ENCODE measurements at regions not wholly inside any gene's neighbourhood (a gene's known extent, or its start where the extent isn't known, plus 50 kb on each side); places are given as distances from the start of the nearest gene placed in this dataset.

GRCh38 chr1:239655023-239655422, 268.7 kb downstream of the CHRM3 start:
- Mint-ChIP-seq H3K36me3 (ENCODE audit: low read depth) (no peaks in the 10 kb centered on the region), H3K4me1 (ENCODE audit: low read depth) (no peaks in the 10 kb centered on the region), H3K27me3 (ENCODE audit: low read depth) (no peaks in the 10 kb centered on the region), H3K4me3 (no peak overlapping the region), H3K9me3 (ENCODE audit: insufficient read depth) (no peaks in the 10 kb centered on the region), H3K27ac (no peak overlapping the region)
- ChIA-PET CTCF (no interaction called here), POLR2A (no interaction called here)
- DNase-seq: no peak
- no peak for ATAC-seq

GRCh38 chr1:239657291-239657690, 270.9 kb downstream of the CHRM3 start:
- Mint-ChIP-seq H3K27me3 (ENCODE audit: low read depth) (no peaks in the 10 kb centered on the region), H3K36me3 (ENCODE audit: low read depth) (no peaks in the 10 kb centered on the region), H3K27ac (no peak overlapping the region), H3K4me3 (no peak overlapping the region), H3K4me1 (ENCODE audit: low read depth) (no peaks in the 10 kb centered on the region), H3K9me3 (ENCODE audit: insufficient read depth) (no peaks in the 10 kb centered on the region)
- POLR2A ChIA-PET: no interaction called here
- ATAC-seq (no peak), DNase-seq (no peak)
- CTCF ChIA-PET: no interaction called here

GRCh38 chr1:239662950-239663349, 276.6 kb downstream of the CHRM3 start:
- Mint-ChIP-seq H3K4me3 (no peak overlapping the region), H3K9me3 (ENCODE audit: insufficient read depth) (no peaks in the 10 kb centered on the region), H3K36me3 (ENCODE audit: low read depth) (no peaks in the 10 kb centered on the region), H3K27me3 (ENCODE audit: low read depth) (peaks cover 2% of the 10 kb centered on the region), H3K27ac (no peak overlapping the region), H3K4me1 (ENCODE audit: low read depth) (no peaks in the 10 kb centered on the region)
- no peak for ATAC-seq
- ChIA-PET CTCF (no interaction called here), POLR2A (interaction anchor here (1.0 kb wide), 1 partner anchor 9 kb away, joined by 3 read pairs; no protein-coding TSS in a partner anchor)
- DNase-seq: no peak

GRCh38 chr1:239672256-239672655, 285.9 kb downstream of the CHRM3 start:
- CTCF ChIA-PET: interaction anchor here (0.7 kb wide), 1 partner anchor 64 kb away, joined by 3 read pairs; no protein-coding TSS in a partner anchor

GRCh38 chr1:239675735-239676134, 289.4 kb downstream of the CHRM3 start:
- H3K4me1 Mint-ChIP-seq (ENCODE audit: low read depth): no peaks in the 10 kb centered on the region
- POLR2A ChIA-PET: no interaction called here
- ATAC-seq: no peak
- no peak overlapping the region for H3K27ac Mint-ChIP-seq
- H3K9me3 Mint-ChIP-seq (ENCODE audit: insufficient read depth): no peaks in the 10 kb centered on the region
- CTCF ChIA-PET: no interaction called here
- H3K36me3 Mint-ChIP-seq (ENCODE audit: low read depth): no peaks in the 10 kb centered on the region
- DNase-seq: no peak
- H3K27me3 Mint-ChIP-seq (ENCODE audit: low read depth): peaks cover 2% of the 10 kb centered on the region
- no peak overlapping the region for H3K4me3 Mint-ChIP-seq

More at GRCh38 chr1:239672256-239672655, 285.9 kb downstream of the CHRM3 start:
- H3K27ac Mint-ChIP-seq: no peak overlapping the region
- no peak for ATAC-seq
- peaks cover 2% of the 10 kb centered on the region for H3K27me3 Mint-ChIP-seq (ENCODE audit: low read depth)
- H3K36me3 Mint-ChIP-seq (ENCODE audit: low read depth): no peaks in the 10 kb centered on the region
- no peaks in the 10 kb centered on the region for H3K9me3 Mint-ChIP-seq (ENCODE audit: insufficient read depth)
- H3K4me1 Mint-ChIP-seq (ENCODE audit: low read depth): no peaks in the 10 kb centered on the region
- POLR2A ChIA-PET: no interaction called here
- no peak for DNase-seq
- no peak overlapping the region for H3K4me3 Mint-ChIP-seq

GRCh38 chr1:239676522-239677273, 290.3 kb downstream of the CHRM3 start:
- Mint-ChIP-seq H3K27me3 (ENCODE audit: low read depth) (peaks cover 2% of the 10 kb centered on the region), H3K36me3 (ENCODE audit: low read depth) (no peaks in the 10 kb centered on the region), H3K4me1 (ENCODE audit: low read depth) (no peaks in the 10 kb centered on the region), H3K27ac (no peak overlapping the region), H3K9me3 (ENCODE audit: insufficient read depth) (no peaks in the 10 kb centered on the region), H3K4me3 (no peak overlapping the region)
- CTCF ChIA-PET: no interaction called here
- DNase-seq: no peak
- POLR2A ChIA-PET: no interaction called here
- no peak for ATAC-seq

- ChIA-PET POLR2A (no interaction called here), CTCF (no interaction called here)
- DNase-seq (no peak), ATAC-seq (no peak)
- no peaks in the 10 kb centered on the region for H3K4me1 Mint-ChIP-seq (ENCODE audit: low read depth)
- no peaks in the 10 kb centered on the region for H3K9me3 Mint-ChIP-seq (ENCODE audit: insufficient read depth)
- H3K27ac Mint-ChIP-seq: no peak overlapping the region
- no peaks in the 10 kb centered on the region for H3K36me3 Mint-ChIP-seq (ENCODE audit: low read depth)
- H3K27me3 Mint-ChIP-seq (ENCODE audit: low read depth): peaks cover 2% of the 10 kb centered on the region
- H3K4me3 Mint-ChIP-seq: no peak overlapping the region
Observed at GRCh38 chr1:239677362-239677761, 291.0 kb downstream of the CHRM3 start.

- peaks cover 2% of the 10 kb centered on the region for H3K27me3 Mint-ChIP-seq (ENCODE audit: low read depth)
- no peak overlapping the region for H3K27ac Mint-ChIP-seq
- ATAC-seq (no peak), DNase-seq (no peak)
- ChIA-PET POLR2A (no interaction called here), CTCF (interaction anchor here (1.5 kb wide), 1 partner anchor 220 kb away, joined by 3 read pairs; no protein-coding TSS in a partner anchor)
- no peak overlapping the region for H3K4me3 Mint-ChIP-seq
- H3K4me1 Mint-ChIP-seq (ENCODE audit: low read depth): no peaks in the 10 kb centered on the region
- no peaks in the 10 kb centered on the region for H3K36me3 Mint-ChIP-seq (ENCODE audit: low read depth)
- no peaks in the 10 kb centered on the region for H3K9me3 Mint-ChIP-seq (ENCODE audit: insufficient read depth)
Observed at GRCh38 chr1:239678181-239678580, 291.8 kb downstream of the CHRM3 start.

GRCh38 chr1:239682046-239682445, 295.7 kb downstream of the CHRM3 start:
- no peak overlapping the region for H3K4me3 Mint-ChIP-seq
- H3K36me3 Mint-ChIP-seq (ENCODE audit: low read depth): no peaks in the 10 kb centered on the region
- no peak overlapping the region for H3K27ac Mint-ChIP-seq
- ChIA-PET POLR2A (no interaction called here), CTCF (interaction anchor here (0.7 kb wide), 1 partner anchor 143 kb away, joined by 3 read pairs; no protein-coding TSS in a partner anchor)
- no peaks in the 10 kb centered on the region for H3K27me3 Mint-ChIP-seq (ENCODE audit: low read depth)
- DNase-seq (no peak), ATAC-seq (no peak)
- H3K9me3 Mint-ChIP-seq (ENCODE audit: insufficient read depth): no peaks in the 10 kb centered on the region
- no peaks in the 10 kb centered on the region for H3K4me1 Mint-ChIP-seq (ENCODE audit: low read depth)

GRCh38 chr1:239682960-239683359, 296.6 kb downstream of the CHRM3 start:
- CTCF ChIA-PET: no interaction called here
- H3K36me3 Mint-ChIP-seq (ENCODE audit: low read depth): no peaks in the 10 kb centered on the region
- H3K27me3 Mint-ChIP-seq (ENCODE audit: low read depth): no peaks in the 10 kb centered on the region
- no peaks in the 10 kb centered on the region for H3K9me3 Mint-ChIP-seq (ENCODE audit: insufficient read depth)
- ATAC-seq: no peak
- POLR2A ChIA-PET: no interaction called here
- DNase-seq: no peak
- no peak overlapping the region for H3K4me3 Mint-ChIP-seq
- H3K27ac Mint-ChIP-seq: no peak overlapping the region
- no peaks in the 10 kb centered on the region for H3K4me1 Mint-ChIP-seq (ENCODE audit: low read depth)

- no peak overlapping the region for H3K27ac Mint-ChIP-seq
- ATAC-seq (no peak), DNase-seq (no peak)
- no peaks in the 10 kb centered on the region for H3K27me3 Mint-ChIP-seq (ENCODE audit: low read depth)
- no peaks in the 10 kb centered on the region for H3K9me3 Mint-ChIP-seq (ENCODE audit: insufficient read depth)
- ChIA-PET POLR2A (no interaction called here), CTCF (no interaction called here)
- H3K36me3 Mint-ChIP-seq (ENCODE audit: low read depth): no peaks in the 10 kb centered on the region
- no peak overlapping the region for H3K4me3 Mint-ChIP-seq
- no peaks in the 10 kb centered on the region for H3K4me1 Mint-ChIP-seq (ENCODE audit: low read depth)
Observed at GRCh38 chr1:239686386-239686785, 300.0 kb downstream of the CHRM3 start.

- Mint-ChIP-seq H3K27ac (no peak overlapping the region), H3K4me1 (ENCODE audit: low read depth) (no peaks in the 10 kb centered on the region), H3K9me3 (ENCODE audit: insufficient read depth) (no peaks in the 10 kb centered on the region), H3K27me3 (ENCODE audit: low read depth) (no peaks in the 10 kb centered on the region), H3K4me3 (no peak overlapping the region), H3K36me3 (ENCODE audit: low read depth) (no peaks in the 10 kb centered on the region)
- POLR2A ChIA-PET: no interaction called here
- DNase-seq (no peak), ATAC-seq (no peak)
- CTCF ChIA-PET: no interaction called here
Observed at GRCh38 chr1:239696317-239696716, 309.9 kb downstream of the CHRM3 start.

- Mint-ChIP-seq H3K4me3 (no peak overlapping the region), H3K4me1 (ENCODE audit: low read depth) (no peaks in the 10 kb centered on the region), H3K9me3 (ENCODE audit: insufficient read depth) (no peaks in the 10 kb centered on the region), H3K36me3 (ENCODE audit: low read depth) (peaks cover 18% of the 10 kb centered on the region), H3K27ac (no peak overlapping the region), H3K27me3 (ENCODE audit: low read depth) (no peaks in the 10 kb centered on the region)
- no peak for DNase-seq
- no peak for ATAC-seq
- POLR2A ChIA-PET: no interaction called here
- CTCF ChIA-PET: no interaction called here
Observed at GRCh38 chr1:239700667-239701066, 314.3 kb downstream of the CHRM3 start.
